ENCODE measurements at regions not wholly inside any gene's neighbourhood (a gene's known extent, or its start where the extent isn't known, plus 50 kb on each side); places are given as distances from the start of the nearest gene placed in this dataset.
A peak's percentile ranks its signal among the peaks of the same experiment; 100 is the strongest.

GRCh38 chr13:97057176-97057575 lies 62.9 kb upstream of the OXGR1 start:
- no peak for DNase-seq

- DNase-seq = no peak
Measured at GRCh38 chr13:97058391-97058790, 64.1 kb upstream of the OXGR1 start.

GRCh38 chr13:97058926-97059325 lies 64.7 kb upstream of the OXGR1 start:
- DNase-seq = no peak

GRCh38 chr13:97067017-97067895 lies 73.0 kb upstream of the OXGR1 start:
- DNase-seq = no peak

- DNase-seq = no peak
Measured at GRCh38 chr13:97068151-97068550, 73.9 kb upstream of the OXGR1 start.

- DNase-seq = no peak
Measured at GRCh38 chr13:97069050-97069815, 75.0 kb upstream of the OXGR1 start.

GRCh38 chr13:97072297-97072696 lies 78.0 kb upstream of the OXGR1 start:
- no peak for DNase-seq

GRCh38 chr13:97074618-97075017 lies 80.3 kb upstream of the OXGR1 start:
- DNase-seq = no peak

GRCh38 chr13:97076898-97077297 lies 82.6 kb upstream of the OXGR1 start:
- no peak for DNase-seq

GRCh38 chr13:97077341-97077740 lies 83.1 kb upstream of the OXGR1 start:
- no peak for DNase-seq

GRCh38 chr13:97079726-97080125 lies 85.5 kb upstream of the OXGR1 start:
- no peak for DNase-seq

GRCh38 chr13:97082461-97083207 lies 88.4 kb upstream of the OXGR1 start:
- no peak for DNase-seq

- no peak for DNase-seq
Measured at GRCh38 chr13:97091196-97091595, 96.9 kb upstream of the OXGR1 start.

GRCh38 chr13:97100821-97101220 lies 106.5 kb upstream of the OXGR1 start:
- DNase-seq = no peak

GRCh38 chr13:97101912-97102708 lies 107.8 kb upstream of the OXGR1 start:
- no peak for DNase-seq

GRCh38 chr13:97106323-97106722 lies 112.0 kb upstream of the OXGR1 start:
- DNase-seq = no peak

- DNase-seq = no peak
Measured at GRCh38 chr13:97107815-97108529, 113.7 kb upstream of the OXGR1 start.

GRCh38 chr13:97108530-97108900 lies 113.6 kb upstream of the MBNL2 start:
- DNase-seq = no peak

GRCh38 chr13:97109256-97109655 lies 112.9 kb upstream of the MBNL2 start:
- no peak for DNase-seq

GRCh38 chr13:97109841-97110492 lies 112.2 kb upstream of the MBNL2 start:
- peak; percentile 68 for DNase-seq

GRCh38 chr13:97110936-97111335 lies 111.2 kb upstream of the MBNL2 start:
- DNase-seq = peak; percentile 43

All from kidney glomerular epithelial cell (primary cell).